22Rv1 (cell line): ENCODE measurements at regions not wholly inside any gene's neighbourhood (a gene's known extent, or its start where the extent isn't known, plus 50 kb on each side); places are given as distances from the start of the nearest gene placed in this dataset.

Experiments
- ZFX ChIP-seq: fragments of 450-650 bp; IDR thresholded peaks from 2 replicates; pipeline ENCODE4 v1.6.1; 2017; ENCODE audit warnings: antibody characterized with exemption, borderline replicate concordance
- TF ChIP-seq, protein P1 (sequence below): fragments of 450-650 bp; IDR thresholded peaks from 2 replicates; pipeline ENCODE4 v1.5.1; 2017; ENCODE audit warnings: mild to moderate bottlenecking

DNA sequence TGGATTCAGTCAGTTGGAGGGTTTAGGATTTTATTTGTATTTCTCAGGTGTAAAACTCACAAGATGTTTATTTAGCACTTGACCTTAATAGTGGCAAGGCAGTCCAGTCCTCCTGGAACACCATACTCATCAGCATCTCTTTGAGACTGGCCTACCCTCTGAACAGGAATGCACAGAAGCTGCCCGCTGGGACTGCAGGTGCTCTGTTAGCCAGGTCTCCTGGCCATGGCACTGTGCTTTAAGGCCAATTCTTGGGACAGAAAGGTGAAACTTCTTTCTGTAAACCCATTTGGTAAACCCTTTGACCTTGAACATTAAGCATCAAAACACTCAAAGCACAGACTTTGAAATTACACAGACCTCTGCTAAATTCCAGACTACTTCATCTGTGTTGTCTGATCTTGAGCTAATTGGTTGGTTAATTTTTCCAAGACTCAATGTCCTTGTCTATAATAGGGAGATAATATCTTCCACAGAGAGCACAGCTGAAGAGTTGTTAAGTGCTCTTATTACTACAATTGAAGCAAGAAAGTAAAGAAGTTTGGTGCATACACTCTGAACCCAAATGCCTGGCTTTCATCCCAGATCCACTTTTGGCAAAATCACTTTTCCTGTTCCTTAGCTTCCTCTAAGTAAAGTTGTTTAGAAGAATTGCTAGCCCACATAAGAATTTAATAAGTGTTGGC lies 54.9 kb upstream of the NT5E start:
- TF ChIP-seq, protein P1, sequence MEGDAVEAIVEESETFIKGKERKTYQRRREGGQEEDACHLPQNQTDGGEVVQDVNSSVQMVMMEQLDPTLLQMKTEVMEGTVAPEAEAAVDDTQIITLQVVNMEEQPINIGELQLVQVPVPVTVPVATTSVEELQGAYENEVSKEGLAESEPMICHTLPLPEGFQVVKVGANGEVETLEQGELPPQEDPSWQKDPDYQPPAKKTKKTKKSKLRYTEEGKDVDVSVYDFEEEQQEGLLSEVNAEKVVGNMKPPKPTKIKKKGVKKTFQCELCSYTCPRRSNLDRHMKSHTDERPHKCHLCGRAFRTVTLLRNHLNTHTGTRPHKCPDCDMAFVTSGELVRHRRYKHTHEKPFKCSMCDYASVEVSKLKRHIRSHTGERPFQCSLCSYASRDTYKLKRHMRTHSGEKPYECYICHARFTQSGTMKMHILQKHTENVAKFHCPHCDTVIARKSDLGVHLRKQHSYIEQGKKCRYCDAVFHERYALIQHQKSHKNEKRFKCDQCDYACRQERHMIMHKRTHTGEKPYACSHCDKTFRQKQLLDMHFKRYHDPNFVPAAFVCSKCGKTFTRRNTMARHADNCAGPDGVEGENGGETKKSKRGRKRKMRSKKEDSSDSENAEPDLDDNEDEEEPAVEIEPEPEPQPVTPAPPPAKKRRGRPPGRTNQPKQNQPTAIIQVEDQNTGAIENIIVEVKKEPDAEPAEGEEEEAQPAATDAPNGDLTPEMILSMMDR: no peak
- no peak for TF ChIP-seq ZFX
